ENCODE measurements at regions not wholly inside any gene's neighbourhood (a gene's known extent, or its start where the extent isn't known, plus 50 kb on each side); places are given as distances from the start of the nearest gene placed in this dataset.

GRCh38 chr17:5695480-5695879 lies 111.2 kb upstream of the NLRP1 start:
- no peak for TF ChIP-seq CTCF (IDR thresholded peaks at IDR 0.05)
- TF ChIP-seq POLR2A (IDR thresholded peaks at IDR 0.05) = no peak
- TF ChIP-seq EP300 (IDR thresholded peaks at IDR 0.05) = no peak

Data from tibial nerve (tissue), 4 donors.